ENCODE measurements at regions not wholly inside any gene's neighbourhood (a gene's known extent, or its start where the extent isn't known, plus 50 kb on each side); places are given as distances from the start of the nearest gene placed in this dataset.

DNA sequence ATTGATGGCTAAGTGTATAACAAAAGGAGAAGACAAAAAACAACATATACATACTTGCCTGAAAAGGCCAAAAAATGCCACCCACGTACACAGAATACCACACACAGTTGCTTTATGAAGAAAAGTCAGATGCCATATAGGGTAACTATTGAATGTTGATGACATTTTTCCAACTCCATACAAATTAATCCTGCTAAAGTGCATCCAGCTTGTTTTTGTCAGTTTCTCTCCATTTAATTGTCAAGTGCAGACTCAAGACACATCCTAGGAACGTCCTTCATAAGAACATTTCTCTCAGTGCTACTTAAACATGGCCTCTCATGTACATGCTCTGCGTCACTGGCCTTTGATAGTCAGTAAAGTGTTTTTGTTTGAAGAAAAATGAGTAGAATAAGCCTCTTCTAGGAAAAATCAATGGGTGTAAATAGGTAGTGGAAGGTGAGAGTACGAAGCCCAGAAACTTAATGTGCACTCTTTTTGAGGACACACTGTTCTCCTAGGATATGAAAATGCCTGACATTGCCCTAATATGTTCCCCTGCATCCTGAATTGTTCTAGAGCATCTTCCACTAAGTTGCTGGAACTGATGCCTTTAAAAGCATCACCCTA is 267.4 kb upstream of the ATP11B start:
- TF ChIP-seq, protein P1, sequence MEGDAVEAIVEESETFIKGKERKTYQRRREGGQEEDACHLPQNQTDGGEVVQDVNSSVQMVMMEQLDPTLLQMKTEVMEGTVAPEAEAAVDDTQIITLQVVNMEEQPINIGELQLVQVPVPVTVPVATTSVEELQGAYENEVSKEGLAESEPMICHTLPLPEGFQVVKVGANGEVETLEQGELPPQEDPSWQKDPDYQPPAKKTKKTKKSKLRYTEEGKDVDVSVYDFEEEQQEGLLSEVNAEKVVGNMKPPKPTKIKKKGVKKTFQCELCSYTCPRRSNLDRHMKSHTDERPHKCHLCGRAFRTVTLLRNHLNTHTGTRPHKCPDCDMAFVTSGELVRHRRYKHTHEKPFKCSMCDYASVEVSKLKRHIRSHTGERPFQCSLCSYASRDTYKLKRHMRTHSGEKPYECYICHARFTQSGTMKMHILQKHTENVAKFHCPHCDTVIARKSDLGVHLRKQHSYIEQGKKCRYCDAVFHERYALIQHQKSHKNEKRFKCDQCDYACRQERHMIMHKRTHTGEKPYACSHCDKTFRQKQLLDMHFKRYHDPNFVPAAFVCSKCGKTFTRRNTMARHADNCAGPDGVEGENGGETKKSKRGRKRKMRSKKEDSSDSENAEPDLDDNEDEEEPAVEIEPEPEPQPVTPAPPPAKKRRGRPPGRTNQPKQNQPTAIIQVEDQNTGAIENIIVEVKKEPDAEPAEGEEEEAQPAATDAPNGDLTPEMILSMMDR (IDR thresholded peaks at IDR 0.05; ENCODE audit: poor library complexity, severe bottlenecking), result no peak
- no peaks in the 10 kb centered on the region for H3K9me3 ChIP-seq (ENCODE audit: severe bottlenecking)
- no peak overlapping the region for H3K27ac ChIP-seq (ENCODE audit: poor library complexity, severe bottlenecking)
- H3K36me3 ChIP-seq (ENCODE audit: low read depth), result no peaks in the 10 kb centered on the region
- no peaks in the 10 kb centered on the region for H3K27me3 ChIP-seq (ENCODE audit: insufficient read depth, poor library complexity, severe bottlenecking)
- ATAC-seq (ENCODE audit: low read depth), result no peak
- H3K4me1 ChIP-seq (ENCODE audit: insufficient read depth, poor library complexity, severe bottlenecking), result peaks cover 7% of the 10 kb centered on the region
- H3K4me3 ChIP-seq (ENCODE audit: severe bottlenecking), result no peak overlapping the region
- no peak for DNase-seq (ENCODE audit: low spot score)

- Histone ChIP-seq H3K9me3 (ENCODE audit: severe bottlenecking) (no peaks in the 10 kb centered on the region), H3K36me3 (ENCODE audit: low read depth) (no peaks in the 10 kb centered on the region), H3K4me3 (ENCODE audit: severe bottlenecking) (no peak overlapping the region), H3K27ac (ENCODE audit: poor library complexity, severe bottlenecking) (no peak overlapping the region), H3K27me3 (ENCODE audit: insufficient read depth, poor library complexity, severe bottlenecking) (no peaks in the 10 kb centered on the region), H3K4me1 (ENCODE audit: insufficient read depth, poor library complexity, severe bottlenecking) (peaks cover 7% of the 10 kb centered on the region)
- TF ChIP-seq, protein P1 (IDR thresholded peaks at IDR 0.05; ENCODE audit: poor library complexity, severe bottlenecking), result no peak
- ATAC-seq (ENCODE audit: low read depth) (0 out of 3 replicates have a peak, but pooled peaks have one; percentile 36), DNase-seq (ENCODE audit: low spot score) (no peak)
Measured at GRCh38 chr3:182527745-182528144, 265.6 kb upstream of the ATP11B start.

DNA sequence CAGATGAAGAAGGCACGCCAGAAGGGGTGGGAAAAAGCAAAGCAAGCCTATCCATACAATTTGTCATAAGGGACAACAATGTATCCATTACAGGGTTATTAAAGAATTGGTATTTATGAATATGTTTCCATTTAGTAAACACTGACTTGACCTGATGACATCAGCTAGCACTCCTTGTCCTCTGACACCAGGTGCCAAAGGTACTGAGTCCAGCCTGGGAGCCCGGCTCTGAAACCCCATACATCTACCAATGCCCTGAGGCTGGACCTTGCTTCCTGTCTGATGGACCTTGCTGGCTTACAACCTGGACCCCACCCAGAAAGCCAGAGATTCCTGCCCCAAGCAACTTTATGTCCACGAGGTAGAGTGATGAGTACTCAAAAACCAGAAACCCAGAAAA is 263.0 kb upstream of the ATP11B start:
- Histone ChIP-seq H3K4me3 (ENCODE audit: severe bottlenecking) (no peak overlapping the region), H3K36me3 (ENCODE audit: low read depth) (no peaks in the 10 kb centered on the region), H3K9me3 (ENCODE audit: severe bottlenecking) (no peaks in the 10 kb centered on the region), H3K27me3 (ENCODE audit: insufficient read depth, poor library complexity, severe bottlenecking) (no peaks in the 10 kb centered on the region), H3K4me1 (ENCODE audit: insufficient read depth, poor library complexity, severe bottlenecking) (peaks cover 7% of the 10 kb centered on the region), H3K27ac (ENCODE audit: poor library complexity, severe bottlenecking) (no peak overlapping the region)
- TF ChIP-seq, protein P1 (IDR thresholded peaks at IDR 0.05; ENCODE audit: poor library complexity, severe bottlenecking), result no peak
- DNase-seq (ENCODE audit: low spot score) (no peak), ATAC-seq (ENCODE audit: low read depth) (no peak)

DNA sequence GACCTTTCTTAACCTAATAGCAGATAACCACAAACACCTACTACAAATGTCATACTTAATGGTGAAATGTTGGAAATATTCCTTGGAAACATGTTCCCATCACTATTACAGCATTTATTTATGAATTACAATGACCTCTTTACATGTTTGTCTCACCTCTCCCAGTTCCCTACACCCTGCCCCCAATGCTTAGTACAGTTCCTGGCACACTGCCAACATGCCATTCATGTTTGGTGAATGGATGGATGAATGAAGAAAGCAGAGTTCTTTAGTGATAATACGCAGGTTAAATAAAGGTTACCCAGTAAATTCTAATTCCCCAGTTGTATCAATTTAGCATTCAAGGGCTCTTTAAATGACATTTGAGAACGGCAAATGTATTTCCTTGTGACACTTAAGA is 259.9 kb upstream of the ATP11B start:
- Histone ChIP-seq H3K36me3 (ENCODE audit: low read depth) (no peaks in the 10 kb centered on the region), H3K27me3 (ENCODE audit: insufficient read depth, poor library complexity, severe bottlenecking) (no peaks in the 10 kb centered on the region), H3K4me1 (ENCODE audit: insufficient read depth, poor library complexity, severe bottlenecking) (no peaks in the 10 kb centered on the region), H3K27ac (ENCODE audit: poor library complexity, severe bottlenecking) (no peak overlapping the region), H3K4me3 (ENCODE audit: severe bottlenecking) (no peak overlapping the region), H3K9me3 (ENCODE audit: severe bottlenecking) (no peaks in the 10 kb centered on the region)
- TF ChIP-seq, protein P1 (IDR thresholded peaks at IDR 0.05; ENCODE audit: poor library complexity, severe bottlenecking), result no peak
- DNase-seq (ENCODE audit: low spot score) (no peak), ATAC-seq (ENCODE audit: low read depth) (no peak)

GRCh38 chr3:182544542-182544941 is 248.8 kb upstream of the ATP11B start:
- DNase-seq (ENCODE audit: low spot score), result no peak
- H3K27ac ChIP-seq (ENCODE audit: poor library complexity, severe bottlenecking), result no peak overlapping the region
- no peaks in the 10 kb centered on the region for H3K9me3 ChIP-seq (ENCODE audit: severe bottlenecking)
- no peak for ATAC-seq (ENCODE audit: low read depth)
- no peaks in the 10 kb centered on the region for H3K36me3 ChIP-seq (ENCODE audit: low read depth)
- H3K4me3 ChIP-seq (ENCODE audit: severe bottlenecking), result no peak overlapping the region
- no peaks in the 10 kb centered on the region for H3K4me1 ChIP-seq (ENCODE audit: insufficient read depth, poor library complexity, severe bottlenecking)
- TF ChIP-seq, protein P1 (IDR thresholded peaks at IDR 0.05; ENCODE audit: poor library complexity, severe bottlenecking), result no peak
- H3K27me3 ChIP-seq (ENCODE audit: insufficient read depth, poor library complexity, severe bottlenecking), result no peaks in the 10 kb centered on the region

Data from RWPE2 (cell line).